Keratinocyte (primary cell): ENCODE measurements at regions not wholly inside any gene's neighbourhood (a gene's known extent, or its start where the extent isn't known, plus 50 kb on each side); places are given as distances from the start of the nearest gene placed in this dataset.

Source experiments
- DNase-seq: peaks from one replicate; pipeline ENCODE4 v3.0.0-alpha.2; 2011; ENCODE audit warnings: low read depth, missing footprints, low spot score
- FAIRE-seq: peaks from 2 replicates; lab custom pipeline; 2011; peaks lifted over from hg19 to GRCh38; lab: Jason Lieb, UNC
- H2AFZ ChIP-seq: 2 replicates; pipeline ENCODE4 v1.6.0; 2012; ENCODE audit warnings: low read length, control low read depth, inconsistent platforms; ENCODE audit not compliant: control insufficient read depth
- H3K27ac ChIP-seq: 2 replicates; pipeline ENCODE4 v1.5.1; 2011; ENCODE audit warnings: low read length; ENCODE audit not compliant: control insufficient read depth, insufficient read depth
- H3K27me3 ChIP-seq: 3 replicates; pipeline ENCODE4 v1.6.0; 2011; ENCODE audit warnings: low read length; ENCODE audit not compliant: control insufficient read depth, insufficient read depth; ENCODE audit errors: extremely low read depth
- H3K36me3 ChIP-seq, 2 experiments: 2 replicates in 1 of 2; 3 replicates in 1 of 2; pipeline ENCODE4 v1.5.1; 2011; ENCODE audit warnings: low read length in 2 of 2, mild to moderate bottlenecking in 1 of 2; ENCODE audit not compliant: control insufficient read depth in 2 of 2, insufficient read depth in 2 of 2; ENCODE audit errors: extremely low read depth in 1 of 2
- H3K4me1 ChIP-seq: 3 replicates; pipeline ENCODE4 v1.5.1; 2011; ENCODE audit warnings: low read length; ENCODE audit not compliant: control insufficient read depth, insufficient read depth; ENCODE audit errors: extremely low read depth
- H3K4me2 ChIP-seq: 3 replicates; pipeline ENCODE4 v1.6.0; 2011; ENCODE audit warnings: low read depth, low read length; ENCODE audit not compliant: control insufficient read depth, insufficient read depth; ENCODE audit errors: extremely low read depth
- H3K4me3 ChIP-seq, 3 experiments: fragments of 200-600 bp in 1 of 3; sonication (generic) in 1 of 3; 2 replicates in 2 of 3; 3 replicates in 1 of 3; pipeline ENCODE4 v1.5.1; 2011 to 2016; ENCODE audit warnings: low read length in 3 of 3, mild to moderate bottlenecking in 3 of 3, control low read depth in 2 of 3, inconsistent platforms in 1 of 3, low read depth in 1 of 3, mixed read lengths in 1 of 3, mixed run types in 1 of 3, moderate library complexity in 1 of 3; ENCODE audit not compliant: control insufficient read depth in 2 of 3, insufficient read depth in 2 of 3; ENCODE audit errors: extremely low read depth in 1 of 3
- H3K79me2 ChIP-seq: 2 replicates; pipeline ENCODE4 v1.6.0; 2012; ENCODE audit warnings: low read length; ENCODE audit not compliant: control insufficient read depth, insufficient read depth
- H3K9ac ChIP-seq: 3 replicates; pipeline ENCODE4 v1.6.0; 2011; ENCODE audit warnings: low read length; ENCODE audit not compliant: control insufficient read depth, insufficient read depth; ENCODE audit errors: extremely low read depth
- H3K9me1 ChIP-seq: 3 replicates; pipeline ENCODE4 v1.6.0; 2011; ENCODE audit warnings: low read length; ENCODE audit not compliant: control insufficient read depth, insufficient read depth; ENCODE audit errors: extremely low read depth
- H3K9me3 ChIP-seq: 2 replicates; pipeline ENCODE4 v1.5.1; 2012; ENCODE audit warnings: low read depth, low read length; ENCODE audit not compliant: control insufficient read depth
- H4K20me1 ChIP-seq: 3 replicates; pipeline ENCODE4 v1.6.0; 2011; ENCODE audit warnings: low read length; ENCODE audit not compliant: control insufficient read depth, insufficient read depth; ENCODE audit errors: extremely low read depth
- EZH2 ChIP-seq: IDR thresholded peaks from one replicate; pipeline ENCODE4 v1.6.1; 2012; ENCODE audit warnings: inconsistent platforms, mild to moderate bottlenecking, low read length, moderate library complexity
- dilution Hi-C: fragments of 300-500 bp; cut with MboI; formaldehyde crosslinking; loops from one replicate; pipeline ENCODE4 v1.7.0; 2020; ENCODE audit warnings: low sequenced_read_pairs; ENCODE audit not compliant: extremely low pct_ligation_motif_present
- TF ChIP-seq, protein P1 (sequence below), 3 experiments: IDR thresholded peaks in 1 of 3; conservative IDR thresholded peaks in 1 of 3; optimal IDR thresholded peaks in 1 of 3; 2 replicates in 2 of 3; 3 replicates in 1 of 3; pipeline versions ENCODE3 to v1.5.1; 2011; ENCODE audit warnings: low read length in 3 of 3, mild to moderate bottlenecking in 3 of 3, moderate library complexity in 2 of 3, control low read depth in 1 of 3, inconsistent platforms in 1 of 3; ENCODE audit not compliant: insufficient read depth in 2 of 3; ENCODE audit errors: extremely low read depth in 1 of 3

DNA sequence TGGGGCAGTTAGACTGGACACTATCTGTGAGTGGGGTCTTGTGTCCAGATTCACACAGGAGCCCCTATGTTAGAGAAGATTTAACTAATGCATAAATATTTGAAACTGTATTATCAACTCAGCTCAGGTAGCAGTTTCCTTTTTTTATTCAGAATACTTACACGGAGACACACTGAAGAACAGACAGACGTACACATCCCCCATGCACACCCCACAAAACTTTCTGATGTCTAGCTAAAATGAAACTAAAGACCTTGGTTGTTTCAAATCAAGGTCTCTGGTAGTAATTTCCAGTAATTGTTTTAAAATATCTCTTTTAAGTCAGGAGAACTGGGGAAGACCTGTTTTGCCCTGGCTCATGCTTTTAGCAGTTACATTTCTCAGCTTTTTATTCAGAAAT, 55.7 kb upstream of the PRKCQ start:
- Histone ChIP-seq H3K9ac (no peak overlapping the region), H3K79me2 (no peaks in the 10 kb centered on the region), H3K9me1 (no peaks in the 10 kb centered on the region), H3K36me3 (no peaks in the 10 kb centered on the region), H3K27me3 (peaks cover 7% of the 10 kb centered on the region), H3K4me3 (no peak overlapping the region), H3K4me2 (no peak overlapping the region), H3K9me3 (no peaks in the 10 kb centered on the region), H4K20me1 (no peaks in the 10 kb centered on the region), H2AFZ (no peak overlapping the region), H3K4me1 (no peaks in the 10 kb centered on the region), H3K27ac (no peak overlapping the region)
- dilution Hi-C loops, result no loop called here
- DNase-seq, result no peak
- TF ChIP-seq EZH2, result no peak
- TF ChIP-seq, protein P1, sequence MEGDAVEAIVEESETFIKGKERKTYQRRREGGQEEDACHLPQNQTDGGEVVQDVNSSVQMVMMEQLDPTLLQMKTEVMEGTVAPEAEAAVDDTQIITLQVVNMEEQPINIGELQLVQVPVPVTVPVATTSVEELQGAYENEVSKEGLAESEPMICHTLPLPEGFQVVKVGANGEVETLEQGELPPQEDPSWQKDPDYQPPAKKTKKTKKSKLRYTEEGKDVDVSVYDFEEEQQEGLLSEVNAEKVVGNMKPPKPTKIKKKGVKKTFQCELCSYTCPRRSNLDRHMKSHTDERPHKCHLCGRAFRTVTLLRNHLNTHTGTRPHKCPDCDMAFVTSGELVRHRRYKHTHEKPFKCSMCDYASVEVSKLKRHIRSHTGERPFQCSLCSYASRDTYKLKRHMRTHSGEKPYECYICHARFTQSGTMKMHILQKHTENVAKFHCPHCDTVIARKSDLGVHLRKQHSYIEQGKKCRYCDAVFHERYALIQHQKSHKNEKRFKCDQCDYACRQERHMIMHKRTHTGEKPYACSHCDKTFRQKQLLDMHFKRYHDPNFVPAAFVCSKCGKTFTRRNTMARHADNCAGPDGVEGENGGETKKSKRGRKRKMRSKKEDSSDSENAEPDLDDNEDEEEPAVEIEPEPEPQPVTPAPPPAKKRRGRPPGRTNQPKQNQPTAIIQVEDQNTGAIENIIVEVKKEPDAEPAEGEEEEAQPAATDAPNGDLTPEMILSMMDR (optimal IDR thresholded peaks at IDR 0.05 in 1 of 3, IDR thresholded peaks at IDR 0.05 in 1 of 3, conservative IDR thresholded peaks at IDR 0.05 in 1 of 3; ENCODE audit: extremely low read depth in 1 of 3, insufficient read depth in 2 of 3, low read length in 3 of 3), result no peak
- no peak for FAIRE-seq
